GM21360 (cell line): ENCODE measurements at regions not wholly inside any gene's neighbourhood (a gene's known extent, or its start where the extent isn't known, plus 50 kb on each side); places are given as distances from the start of the nearest gene placed in this dataset.
A peak's percentile ranks its signal among the peaks of the same experiment; 100 is the strongest.

Experiments
- ATAC-seq: cut with Tn5 transposase; IDR thresholded peaks from one replicate; pipeline ENCODE4 v1.9.1; 2021; ENCODE audit warnings: mild to moderate bottlenecking, moderate library complexity; ENCODE audit not compliant: unreplicated experiment

- ATAC-seq = no peak
These were observed 408.4 kb downstream of the HRH4 start for GRCh38 chr18:24868760-24869237.

GRCh38 chr18:24869285-24869684, 408.8 kb downstream of the HRH4 start:
- no peak for ATAC-seq

- ATAC-seq = no peak
These were observed 414.8 kb downstream of the HRH4 start for GRCh38 chr18:24875286-24875685.

GRCh38 chr18:24875777-24876176, 415.3 kb downstream of the HRH4 start:
- ATAC-seq = no peak

GRCh38 chr18:24876266-24876665, 415.8 kb downstream of the HRH4 start:
- no peak for ATAC-seq

- ATAC-seq = no peak
These were observed 416.6 kb downstream of the HRH4 start for GRCh38 chr18:24877066-24877465.

- ATAC-seq = no peak
These were observed 417.1 kb downstream of the HRH4 start for GRCh38 chr18:24877546-24877945.

- ATAC-seq = no peak
These were observed 417.9 kb downstream of the HRH4 start for GRCh38 chr18:24878289-24878688.

GRCh38 chr18:24885276-24885675, 424.8 kb downstream of the HRH4 start:
- no peak for ATAC-seq

GRCh38 chr18:24894880-24895279, 434.4 kb downstream of the HRH4 start:
- no peak for ATAC-seq

GRCh38 chr18:24897461-24897860, 437.0 kb downstream of the HRH4 start:
- ATAC-seq = no peak

- no peak for ATAC-seq
These were observed 441.7 kb downstream of the ZNF521 start for GRCh38 chr18:24910221-24910620.

- no peak for ATAC-seq
These were observed 438.3 kb downstream of the ZNF521 start for GRCh38 chr18:24913507-24914170.

GRCh38 chr18:24914171-24914525, 437.8 kb downstream of the ZNF521 start:
- no peak for ATAC-seq

- no peak for ATAC-seq
These were observed 437.3 kb downstream of the ZNF521 start for GRCh38 chr18:24914685-24915084.

GRCh38 chr18:24915547-24915946, 436.4 kb downstream of the ZNF521 start:
- no peak for ATAC-seq

GRCh38 chr18:24917767-24918166, 434.2 kb downstream of the ZNF521 start:
- no peak for ATAC-seq

GRCh38 chr18:24918257-24918656, 433.7 kb downstream of the ZNF521 start:
- ATAC-seq = no peak

- ATAC-seq = no peak
These were observed 432.7 kb downstream of the ZNF521 start for GRCh38 chr18:24919181-24919797.

GRCh38 chr18:24922491-24922890, 429.5 kb downstream of the ZNF521 start:
- no peak for ATAC-seq

- ATAC-seq = peak; percentile 82
These were observed 428.8 kb downstream of the ZNF521 start for GRCh38 chr18:24923138-24923537.

- no peak for ATAC-seq
These were observed 427.8 kb downstream of the ZNF521 start for GRCh38 chr18:24924066-24924716.
